Endothelial cell of umbilical vein (primary cell): ENCODE measurements at regions not wholly inside any gene's neighbourhood (a gene's known extent, or its start where the extent isn't known, plus 50 kb on each side); places are given as distances from the start of the nearest gene placed in this dataset.

ENCODE experiments used
- BruUV-seq: library from RNA; stranded (reverse); fragments of 400-500 nt; replicated peaks from 2 replicates; lab custom pipeline; 2021; lab: Mats Ljungman, UMichigan
- CTCF ChIA-PET: fragments of 300-600, 350-600 bp; sonication (Branson Sonifier 250); formaldehyde crosslinking; loops from one replicate; lab custom pipeline; 2021; ENCODE audit warnings: antibody characterized with exemption, inconsistent platforms; lab: Charles Lee
- POLR2A ChIA-PET: fragments of 300-600, 350-600 bp; sonication (Branson Sonifier 250); formaldehyde crosslinking; loops from one replicate; lab custom pipeline; 2021; ENCODE audit warnings: antibody characterized with exemption, inconsistent platforms; lab: Charles Lee
- DNase-seq: peaks from one replicate; pipeline ENCODE4 v3.0.0-alpha.2; 2011; ENCODE audit warnings: low read depth, low spot score
- FAIRE-seq: peaks from 2 replicates; lab custom pipeline; 2011; peaks lifted over from hg19 to GRCh38; lab: Jason Lieb, UNC
- H2AFZ ChIP-seq: 2 replicates; pipeline ENCODE4 v1.6.0; 2012; ENCODE audit warnings: low read depth, low read length, control low read depth, inconsistent platforms
- H3K27ac ChIP-seq: 2 replicates; pipeline ENCODE4 v1.5.1; 2011; ENCODE audit warnings: low read depth, mild to moderate bottlenecking, control low read depth, low read length, moderate library complexity; ENCODE audit not compliant: insufficient read depth
- H3K27me3 ChIP-seq, 2 experiments: 2 replicates each; pipeline versions ENCODE4 v1.6.0 to v1.6.1; 2011; ENCODE audit warnings: low read length in 2 of 2, mixed read lengths in 1 of 2; ENCODE audit not compliant: control insufficient read depth in 2 of 2, insufficient read depth in 2 of 2
- H3K36me3 ChIP-seq, 2 experiments: 2 replicates in 1 of 2; 3 replicates in 1 of 2; pipeline ENCODE4 v1.5.1; 2011; ENCODE audit warnings: low read length in 2 of 2, mild to moderate bottlenecking in 1 of 2, moderate library complexity in 1 of 2; ENCODE audit not compliant: control insufficient read depth in 2 of 2, insufficient read depth in 2 of 2; ENCODE audit errors: extremely low read depth in 1 of 2
- H3K4me1 ChIP-seq: 3 replicates; pipeline ENCODE4 v1.5.1; 2011; ENCODE audit warnings: mild to moderate bottlenecking, low read length; ENCODE audit not compliant: control insufficient read depth, insufficient read depth; ENCODE audit errors: extremely low read depth
- H3K4me2 ChIP-seq: 2 replicates; pipeline ENCODE4 v1.6.1; 2011; ENCODE audit warnings: low read length, control low read depth, mixed read lengths; ENCODE audit not compliant: insufficient read depth
- H3K4me3 ChIP-seq, 3 experiments: fragments of 200-600 bp in 1 of 3; sonication (generic), shearing (Covaris generic) in 1 of 3; replicated peaks in 1 of 3; 2 replicates each; pipeline ENCODE4 v1.5.1; 2011 to 2016; ENCODE audit warnings: control low read depth in 3 of 3, low read length in 3 of 3, mild to moderate bottlenecking in 2 of 3, inconsistent platforms in 1 of 3, low read depth in 1 of 3, moderate library complexity in 1 of 3; ENCODE audit not compliant: insufficient read depth in 1 of 3
- H3K79me2 ChIP-seq: 2 replicates; pipeline ENCODE4 v1.6.0; 2012; ENCODE audit warnings: low read length, inconsistent platforms; ENCODE audit not compliant: control insufficient read depth, insufficient read depth
- H3K9ac ChIP-seq: replicated peaks from 2 replicates; pipeline ENCODE3; 2011; ENCODE audit warnings: low read length, control low read depth; ENCODE audit not compliant: insufficient read depth; ENCODE audit errors: extremely low read depth
- H3K9me1 ChIP-seq: replicated peaks from 3 replicates; pipeline ENCODE4 v1.6.0; 2011; ENCODE audit warnings: mild to moderate bottlenecking, low read length; ENCODE audit not compliant: control insufficient read depth, insufficient read depth; ENCODE audit errors: extremely low read depth
- H3K9me3 ChIP-seq: replicated peaks from 2 replicates; pipeline ENCODE4 v1.5.1; 2012; ENCODE audit warnings: low read length, inconsistent platforms; ENCODE audit not compliant: control insufficient read depth, insufficient read depth
- H4K20me1 ChIP-seq: replicated peaks from 2 replicates; pipeline ENCODE3; 2011; ENCODE audit warnings: mild to moderate bottlenecking, low read length; ENCODE audit not compliant: control insufficient read depth, insufficient read depth; ENCODE audit errors: extremely low read depth
- EZH2 ChIP-seq: IDR thresholded peaks from 2 replicates; pipeline ENCODE4 v1.6.1; 2012; ENCODE audit warnings: borderline replicate concordance, low read depth, mild to moderate bottlenecking, moderate library complexity, low read length, inconsistent platforms; ENCODE audit not compliant: severe bottlenecking
- FOS ChIP-seq: IDR thresholded peaks from 2 replicates; pipeline ENCODE4 v1.6.1; 2011; ENCODE audit warnings: mild to moderate bottlenecking, low read length, moderate library complexity, borderline replicate concordance; ENCODE audit not compliant: insufficient read depth
- GATA2 ChIP-seq: IDR thresholded peaks from 2 replicates; pipeline ENCODE4 v1.7.0; 2011; ENCODE audit warnings: low read depth, mild to moderate bottlenecking, moderate library complexity, mixed read lengths, low read length; ENCODE audit not compliant: insufficient read length, insufficient read depth
- JUN ChIP-seq: IDR thresholded peaks from 2 replicates; pipeline ENCODE4 v1.6.1; 2011; ENCODE audit warnings: borderline replicate concordance, low read depth; ENCODE audit not compliant: insufficient read length, insufficient read depth
- MYC ChIP-seq: IDR thresholded peaks from one replicate; pipeline ENCODE4 v1.6.1; 2011; ENCODE audit warnings: mild to moderate bottlenecking, low read depth, low read length
- POLR2A ChIP-seq: IDR thresholded peaks from 2 replicates; pipeline ENCODE4 v1.6.1; 2012; ENCODE audit warnings: low read depth, mild to moderate bottlenecking, control low read depth, low read length
- POLR2AphosphoS5 ChIP-seq: IDR thresholded peaks from 2 replicates; pipeline ENCODE4 v1.6.1; 2012; ENCODE audit warnings: low read depth, mild to moderate bottlenecking, control low read depth, low read length, moderate library complexity; ENCODE audit not compliant: insufficient read depth
- dilution Hi-C: fragments of 300-500 bp; cut with MboI; formaldehyde crosslinking; loops from one replicate; pipeline ENCODE4 v1.15.0; 2019; ENCODE audit warnings: low sequenced_read_pairs; ENCODE audit not compliant: extremely low pct_ligation_motif_present
- intact Hi-C: fragments of 100-400 bp; cut with micrococcal nuclease; formaldehyde crosslinking; loops from one replicate; pipeline ENCODE4 v1.10.0; 2022
- TF ChIP-seq, protein P1 (sequence below), 2 donors: IDR thresholded peaks; 1 replicate in 1 of 2; 2 replicates in 1 of 2; pipeline ENCODE4 v1.5.1; 2011; ENCODE audit warnings: low read length in 2 of 2, mild to moderate bottlenecking in 2 of 2, moderate library complexity in 2 of 2, control low read depth in 1 of 2, inconsistent platforms in 1 of 2, low read depth in 1 of 2; ENCODE audit not compliant: insufficient read depth in 1 of 2; ENCODE audit errors: extremely low read depth in 1 of 2
- TF ChIP-seq, protein P2 (sequence below): IDR thresholded peaks from 2 replicates; pipeline ENCODE4 v1.6.1; 2011; ENCODE audit not compliant: insufficient read depth, insufficient read length

DNA sequence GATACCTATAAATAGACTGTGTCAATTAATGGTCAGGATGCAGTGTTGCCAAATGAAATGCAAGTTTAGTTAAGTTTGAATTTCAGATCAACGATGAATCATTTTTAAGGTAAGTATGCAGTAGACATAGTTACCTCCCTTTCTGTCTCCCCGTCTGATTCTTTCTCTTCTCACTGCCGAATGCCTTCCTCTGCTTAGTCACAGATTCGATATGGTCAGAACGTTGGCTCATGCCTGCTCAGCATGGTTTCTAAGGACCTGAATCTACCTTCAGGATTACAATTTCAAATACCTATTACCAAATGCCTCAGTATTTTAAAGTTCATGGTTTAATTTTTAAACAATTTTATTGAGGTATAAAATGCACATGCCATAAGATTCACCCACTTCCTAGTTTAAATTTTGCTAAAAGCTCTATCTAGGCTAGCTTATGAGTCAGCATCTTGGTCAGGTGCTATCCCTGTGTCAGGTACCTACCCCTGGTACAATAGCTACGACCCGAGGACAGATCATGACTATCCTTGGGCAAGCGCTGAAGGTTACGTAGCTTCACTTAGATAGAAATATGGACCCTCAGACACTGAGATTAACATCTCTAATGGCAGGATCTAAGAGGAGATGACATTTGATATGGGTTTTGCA is 78.2 kb upstream of the SPON1 start:
- CTCF ChIA-PET: no interaction called here
- Histone ChIP-seq H3K27me3 (no peaks in the 10 kb centered on the region), H3K9me3 (no peaks in the 10 kb centered on the region), H3K9ac (no peak overlapping the region), H3K27ac (no peak overlapping the region), H3K9me1 (no peaks in the 10 kb centered on the region), H3K4me1 (no peaks in the 10 kb centered on the region), H2AFZ (no peak overlapping the region), H3K79me2 (no peaks in the 10 kb centered on the region), H3K4me3 (no peak overlapping the region), H3K36me3 (no peaks in the 10 kb centered on the region), H4K20me1 (no peaks in the 10 kb centered on the region), H3K4me2 (no peak overlapping the region)
- TF ChIP-seq, protein P1, sequence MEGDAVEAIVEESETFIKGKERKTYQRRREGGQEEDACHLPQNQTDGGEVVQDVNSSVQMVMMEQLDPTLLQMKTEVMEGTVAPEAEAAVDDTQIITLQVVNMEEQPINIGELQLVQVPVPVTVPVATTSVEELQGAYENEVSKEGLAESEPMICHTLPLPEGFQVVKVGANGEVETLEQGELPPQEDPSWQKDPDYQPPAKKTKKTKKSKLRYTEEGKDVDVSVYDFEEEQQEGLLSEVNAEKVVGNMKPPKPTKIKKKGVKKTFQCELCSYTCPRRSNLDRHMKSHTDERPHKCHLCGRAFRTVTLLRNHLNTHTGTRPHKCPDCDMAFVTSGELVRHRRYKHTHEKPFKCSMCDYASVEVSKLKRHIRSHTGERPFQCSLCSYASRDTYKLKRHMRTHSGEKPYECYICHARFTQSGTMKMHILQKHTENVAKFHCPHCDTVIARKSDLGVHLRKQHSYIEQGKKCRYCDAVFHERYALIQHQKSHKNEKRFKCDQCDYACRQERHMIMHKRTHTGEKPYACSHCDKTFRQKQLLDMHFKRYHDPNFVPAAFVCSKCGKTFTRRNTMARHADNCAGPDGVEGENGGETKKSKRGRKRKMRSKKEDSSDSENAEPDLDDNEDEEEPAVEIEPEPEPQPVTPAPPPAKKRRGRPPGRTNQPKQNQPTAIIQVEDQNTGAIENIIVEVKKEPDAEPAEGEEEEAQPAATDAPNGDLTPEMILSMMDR (IDR thresholded peaks at IDR 0.05; ENCODE audit: extremely low read depth in 1 of 2, insufficient read depth in 1 of 2, low read depth in 1 of 2, low read length in 2 of 2): no peak
- TF ChIP-seq MYC: no peak
- TF ChIP-seq POLR2A: no peak
- TF ChIP-seq JUN: no peak
- no peak for TF ChIP-seq POLR2AphosphoS5
- TF ChIP-seq EZH2: no peak
- TF ChIP-seq, protein P2, sequence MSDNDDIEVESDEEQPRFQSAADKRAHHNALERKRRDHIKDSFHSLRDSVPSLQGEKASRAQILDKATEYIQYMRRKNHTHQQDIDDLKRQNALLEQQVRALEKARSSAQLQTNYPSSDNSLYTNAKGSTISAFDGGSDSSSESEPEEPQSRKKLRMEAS: no peak
- no peak for TF ChIP-seq GATA2
- no peak for TF ChIP-seq FOS
- POLR2A ChIA-PET: no interaction called here
- no peak for FAIRE-seq
- dilution Hi-C loops (no loop called here), intact Hi-C loops (no loop called here)
- DNase-seq: no peak
- no TSS peak for BruUV-seq
